ENCODE measurements at regions not wholly inside any gene's neighbourhood (a gene's known extent, or its start where the extent isn't known, plus 50 kb on each side); places are given as distances from the start of the nearest gene placed in this dataset.
A peak's percentile ranks its signal among the peaks of the same experiment; 100 is the strongest.

DNA sequence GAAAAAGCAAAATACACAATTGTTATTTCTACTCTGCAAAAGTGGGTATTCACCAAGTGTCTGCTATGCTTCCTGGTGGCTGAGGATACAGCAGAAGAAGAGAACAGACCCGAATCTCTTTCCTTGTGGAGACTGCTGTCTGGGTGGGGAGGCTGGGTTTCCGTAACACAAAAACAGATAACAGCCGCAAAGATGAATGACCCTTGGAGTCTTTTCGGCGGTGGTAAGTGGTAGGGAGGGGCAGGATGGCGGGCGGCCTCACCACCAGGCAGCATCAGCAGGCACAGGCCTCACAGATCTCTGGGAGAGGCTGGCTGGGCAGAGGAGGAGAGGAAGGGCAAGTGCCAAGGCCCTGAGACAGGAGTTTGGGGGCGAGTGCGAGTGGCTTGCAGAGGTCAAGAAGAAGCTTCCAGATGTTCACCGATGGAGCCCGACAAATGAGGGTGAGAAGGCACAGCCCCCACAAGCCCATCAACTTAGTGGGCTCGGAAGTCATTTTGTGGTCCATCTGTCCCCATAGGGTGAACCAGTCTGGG, 164.2 kb downstream of the RHOU start:
- DNase-seq, result no peak

DNA sequence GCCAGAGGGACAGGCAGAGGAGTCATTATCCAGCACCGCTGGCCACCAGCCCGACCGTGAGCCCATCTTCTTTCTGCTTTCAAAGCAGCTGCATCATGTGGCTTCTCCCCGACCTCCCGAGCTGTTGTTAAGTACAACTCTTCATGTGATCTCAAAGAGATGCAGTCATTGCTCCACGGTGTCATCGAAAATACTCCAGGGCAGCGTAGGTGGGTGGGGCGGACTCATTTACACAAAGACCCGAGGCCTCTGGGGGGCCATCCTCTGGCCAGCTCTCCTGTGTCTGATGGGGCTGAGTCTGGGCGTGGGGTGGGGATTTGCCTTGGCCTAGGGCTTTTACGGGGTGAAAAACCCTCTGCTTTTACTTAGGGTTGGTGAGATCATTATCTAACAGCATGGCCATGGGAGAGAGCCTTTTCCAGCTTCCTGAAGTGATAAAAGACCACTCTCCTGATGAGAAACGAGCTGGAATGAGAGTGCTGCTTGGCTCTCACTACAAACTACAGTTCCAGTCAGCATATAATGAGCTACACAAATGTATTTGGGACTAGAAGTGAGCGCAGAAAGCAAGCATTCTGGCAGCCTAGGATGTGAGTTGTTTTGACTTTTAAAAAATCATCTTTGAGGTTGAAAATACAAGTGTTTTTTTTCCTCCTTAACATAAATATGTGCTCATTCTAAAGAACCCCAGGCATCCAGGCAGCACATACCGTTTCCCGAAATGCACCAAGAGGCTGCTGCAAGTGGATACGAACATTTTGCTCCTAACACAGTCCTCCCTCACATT, 165.0 kb downstream of the RHOU start:
- DNase-seq, result no peak

DNA sequence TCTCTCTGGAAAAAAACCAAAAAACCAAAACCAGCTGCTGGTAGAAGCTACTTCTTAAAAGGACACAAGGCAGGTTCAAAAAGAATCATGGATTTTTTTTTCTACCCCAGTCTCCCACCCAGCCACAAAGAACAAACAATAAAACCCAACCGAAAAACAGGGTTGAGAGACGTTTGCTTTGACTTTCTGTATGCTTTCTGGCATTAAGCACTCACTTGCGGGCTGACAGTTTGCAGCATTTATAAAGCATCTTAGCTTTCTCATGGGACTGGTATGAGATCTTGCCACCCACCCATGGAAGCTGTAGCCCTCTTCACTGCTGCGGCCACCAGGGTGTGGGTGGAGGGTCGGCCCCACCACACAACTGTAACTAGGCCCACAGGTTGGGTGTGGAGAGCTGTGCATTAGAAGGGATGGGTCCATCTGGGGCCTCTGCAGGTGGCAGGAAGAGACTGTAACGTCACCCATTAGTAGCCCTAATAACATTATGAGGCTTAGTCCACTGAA, 165.7 kb downstream of the RHOU start:
- no peak for DNase-seq

DNA sequence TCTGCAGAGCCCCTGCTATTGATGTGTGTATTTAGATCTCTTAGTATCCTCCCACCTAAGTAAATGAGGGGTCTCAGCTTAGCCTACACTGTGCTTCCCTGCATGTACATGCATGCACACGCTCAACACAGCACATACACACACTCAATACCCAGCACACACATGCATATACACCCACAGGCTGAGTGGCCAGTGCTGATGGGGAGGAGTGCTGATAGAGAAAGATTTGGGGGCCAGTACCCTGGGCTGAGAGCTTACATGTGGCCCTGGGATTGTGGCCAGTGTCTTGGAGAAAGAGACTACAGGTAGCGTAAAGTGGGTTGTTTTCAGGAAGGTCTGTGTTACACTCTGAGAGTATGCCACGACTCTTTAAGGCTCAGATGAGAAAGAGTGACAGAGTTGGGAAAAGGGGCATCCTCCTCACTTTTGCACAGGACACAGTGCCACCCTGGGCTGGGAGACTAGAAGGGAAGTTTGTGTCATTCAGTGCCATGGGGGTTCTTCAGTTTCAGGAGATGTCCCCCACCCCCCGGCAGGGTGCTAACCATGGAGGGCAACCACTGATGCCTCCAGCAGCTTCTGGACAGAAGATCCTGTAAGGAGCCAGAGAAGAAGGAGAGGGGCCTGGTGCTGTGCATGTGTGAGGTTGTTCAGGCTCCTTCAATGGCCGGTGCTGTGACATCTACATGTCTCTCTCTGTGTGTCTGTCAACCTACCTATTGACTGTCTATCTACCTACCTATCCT, 166.8 kb downstream of the RHOU start:
- no peak for DNase-seq

DNA sequence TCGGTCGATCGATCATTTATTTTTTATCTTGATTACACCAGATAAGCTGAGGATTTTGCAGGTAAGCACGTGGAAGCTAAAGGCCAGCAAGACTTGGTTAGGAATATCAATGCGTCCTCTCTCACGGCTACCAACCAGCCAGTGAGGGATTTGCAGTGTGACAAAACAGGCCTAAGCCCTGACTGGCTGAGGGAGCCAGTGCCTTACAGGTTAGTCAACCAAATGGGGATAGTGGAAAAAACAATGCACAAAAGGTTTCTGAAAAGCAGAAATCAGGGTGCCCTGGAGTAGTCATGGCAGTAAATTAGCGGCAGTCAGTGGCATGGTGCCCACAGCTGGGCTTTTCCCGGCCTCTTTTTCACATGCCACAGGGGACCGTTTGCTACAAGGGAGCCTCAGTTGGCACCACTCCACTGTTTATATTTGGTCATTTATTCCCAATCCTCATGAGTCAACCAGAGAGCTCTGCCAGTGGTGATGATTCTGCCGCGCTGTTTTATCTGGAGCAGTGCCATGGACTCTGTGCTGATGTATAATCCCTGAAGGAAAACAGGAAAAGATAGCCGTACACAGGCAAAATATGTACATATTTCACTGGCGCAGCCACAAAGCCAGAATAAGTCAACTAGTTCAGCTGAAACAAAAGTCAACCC, 167.6 kb downstream of the RHOU start:
- peak; percentile 85 for DNase-seq

DNA sequence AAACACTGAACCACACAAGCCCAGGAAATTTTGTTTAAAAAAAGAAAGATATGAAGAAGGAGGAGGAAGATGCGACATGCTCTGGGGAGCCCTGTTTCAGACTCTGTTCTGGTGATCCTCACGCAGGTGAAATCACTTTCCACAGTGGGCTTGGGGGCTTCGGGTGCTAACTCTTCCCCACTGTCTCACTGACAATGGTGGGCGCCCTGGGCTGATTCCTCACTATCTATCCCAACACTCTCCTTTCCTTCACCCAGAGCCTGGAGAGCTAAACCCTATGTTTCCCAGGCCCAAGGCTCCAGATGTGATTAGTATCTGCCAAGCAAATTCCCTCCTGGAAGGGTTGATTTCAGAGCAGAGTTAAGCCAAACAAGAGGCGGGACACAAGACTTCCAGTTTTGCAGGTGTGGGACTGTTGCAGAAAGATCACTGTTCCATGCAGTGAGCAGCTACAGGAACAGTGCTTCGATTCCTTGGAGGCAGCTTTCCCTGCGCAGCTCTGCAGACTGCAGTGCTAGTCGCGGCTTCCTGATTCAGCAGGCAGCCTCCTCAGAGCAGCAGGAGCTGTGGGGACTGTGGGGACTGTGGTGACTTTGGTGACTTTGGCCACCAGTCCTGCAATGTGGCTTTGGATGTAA, 168.3 kb downstream of the RHOU start:
- no peak for DNase-seq

DNA sequence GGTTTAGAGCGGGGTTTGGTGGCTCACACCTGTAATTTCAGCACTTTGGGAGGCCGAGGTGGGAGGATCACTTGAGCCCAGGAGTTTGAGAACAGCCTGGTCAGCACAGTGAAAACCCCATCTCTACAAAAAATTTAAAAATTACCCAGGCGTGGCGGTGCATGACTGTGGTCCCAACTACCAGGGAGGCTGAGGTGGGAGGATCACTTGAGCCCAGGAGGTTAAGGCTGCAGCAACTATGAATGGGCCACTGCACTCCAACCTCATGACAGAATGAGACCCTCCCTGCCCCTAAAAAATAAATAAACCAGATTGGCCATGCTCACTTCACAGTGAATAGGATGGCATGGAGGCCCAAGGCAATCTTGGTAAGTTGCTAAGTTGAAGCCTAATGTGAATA, 168.9 kb downstream of the RHOU start:
- DNase-seq, result no peak

DNA sequence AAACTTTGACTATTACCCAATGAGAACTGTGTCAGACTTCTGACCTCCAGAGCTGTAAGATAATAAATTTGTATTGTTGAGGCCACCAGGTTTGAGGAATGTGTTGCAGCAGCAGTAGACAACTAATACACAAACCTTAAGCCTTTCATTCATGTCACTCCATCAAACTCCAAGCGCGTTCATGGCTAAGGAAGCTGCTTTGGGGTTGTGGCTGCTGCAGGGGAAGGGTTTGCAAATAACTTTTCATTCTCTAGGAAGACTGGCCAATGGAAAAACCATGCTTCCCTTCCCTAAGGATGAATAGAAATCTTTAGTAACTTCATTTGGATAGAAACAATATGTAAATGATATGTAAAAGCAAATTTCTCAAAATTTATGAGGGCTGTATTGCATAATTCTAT, 170.4 kb downstream of the RHOU start:
- DNase-seq, result no peak

DNA sequence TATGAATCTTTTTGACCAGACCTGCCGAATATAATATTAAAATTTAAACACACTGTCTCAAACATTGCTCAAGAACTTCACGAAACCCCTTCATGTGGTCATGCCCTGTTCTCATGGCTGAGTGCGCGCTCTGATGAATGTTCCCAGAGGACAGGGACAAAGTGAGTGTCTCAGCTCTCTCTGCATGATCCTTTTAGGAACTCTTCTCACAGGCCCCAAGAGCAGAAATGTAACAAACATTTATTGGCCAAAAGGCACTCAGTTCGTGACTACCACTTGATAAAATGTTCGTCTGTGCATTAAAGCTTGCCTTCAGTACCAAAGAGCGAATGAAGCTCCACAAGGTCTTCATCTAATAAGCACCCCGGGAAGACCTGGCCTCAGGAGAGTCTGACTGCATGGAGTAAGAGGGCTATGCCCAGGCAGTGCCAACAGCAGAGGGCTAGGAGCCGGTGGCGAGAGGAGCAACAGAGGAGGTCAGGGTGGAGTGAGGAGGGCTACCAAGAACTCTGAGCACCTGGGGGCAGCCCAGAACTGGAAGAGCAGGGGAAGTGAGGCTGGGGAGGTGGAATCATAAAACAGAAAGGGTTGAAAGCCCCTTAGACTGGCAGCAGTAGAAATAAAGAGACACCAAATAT, 171.1 kb downstream of the RHOU start:
- no peak for DNase-seq

DNA sequence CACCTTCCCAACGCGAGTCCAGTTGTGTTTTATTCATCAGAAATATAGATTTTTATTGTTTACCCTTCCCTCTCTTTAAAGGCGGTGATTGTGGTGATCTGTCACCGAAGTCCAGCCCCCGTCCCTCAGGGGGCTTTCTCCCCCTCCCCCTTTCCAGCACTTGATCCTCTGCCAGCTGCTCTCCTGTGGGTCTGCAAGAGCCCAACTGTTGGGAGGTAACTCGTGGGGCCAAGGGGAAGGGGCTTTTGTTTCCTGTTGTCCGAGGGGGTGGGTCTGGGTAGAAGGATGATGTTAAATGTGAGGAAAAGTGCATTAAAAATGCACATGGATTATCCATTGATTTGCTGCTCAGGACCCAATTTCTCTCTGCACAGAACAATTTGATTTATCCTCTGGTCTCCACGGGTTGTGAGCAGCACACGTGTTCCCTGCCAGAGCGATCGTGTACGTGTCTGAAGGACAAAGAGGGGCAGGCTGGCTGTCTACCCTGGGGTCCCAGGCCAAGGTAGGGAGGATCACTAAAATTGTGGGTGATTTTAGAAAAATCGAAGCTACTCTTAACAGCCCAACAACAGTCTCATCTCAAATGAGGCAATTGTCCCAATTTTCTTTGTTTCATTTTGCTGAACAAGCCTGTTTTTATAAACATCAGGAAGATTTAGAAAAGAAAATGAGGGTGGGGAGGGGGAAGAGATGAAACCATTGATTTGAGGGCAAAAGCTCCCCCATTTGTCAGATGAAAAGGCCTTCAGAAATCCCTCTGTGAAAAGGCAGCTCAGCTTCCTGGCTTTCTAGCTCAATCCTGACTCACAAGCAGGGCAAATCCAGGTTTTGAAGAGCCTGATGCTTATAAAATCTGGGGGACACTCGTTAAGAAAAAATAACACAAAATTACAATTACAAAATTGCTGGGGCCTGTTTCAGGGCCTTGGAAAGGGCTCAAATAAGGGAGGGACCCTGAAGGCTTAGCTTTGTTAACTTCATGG, 176.2 kb downstream of the RHOU start:
- no peak for DNase-seq

DNA sequence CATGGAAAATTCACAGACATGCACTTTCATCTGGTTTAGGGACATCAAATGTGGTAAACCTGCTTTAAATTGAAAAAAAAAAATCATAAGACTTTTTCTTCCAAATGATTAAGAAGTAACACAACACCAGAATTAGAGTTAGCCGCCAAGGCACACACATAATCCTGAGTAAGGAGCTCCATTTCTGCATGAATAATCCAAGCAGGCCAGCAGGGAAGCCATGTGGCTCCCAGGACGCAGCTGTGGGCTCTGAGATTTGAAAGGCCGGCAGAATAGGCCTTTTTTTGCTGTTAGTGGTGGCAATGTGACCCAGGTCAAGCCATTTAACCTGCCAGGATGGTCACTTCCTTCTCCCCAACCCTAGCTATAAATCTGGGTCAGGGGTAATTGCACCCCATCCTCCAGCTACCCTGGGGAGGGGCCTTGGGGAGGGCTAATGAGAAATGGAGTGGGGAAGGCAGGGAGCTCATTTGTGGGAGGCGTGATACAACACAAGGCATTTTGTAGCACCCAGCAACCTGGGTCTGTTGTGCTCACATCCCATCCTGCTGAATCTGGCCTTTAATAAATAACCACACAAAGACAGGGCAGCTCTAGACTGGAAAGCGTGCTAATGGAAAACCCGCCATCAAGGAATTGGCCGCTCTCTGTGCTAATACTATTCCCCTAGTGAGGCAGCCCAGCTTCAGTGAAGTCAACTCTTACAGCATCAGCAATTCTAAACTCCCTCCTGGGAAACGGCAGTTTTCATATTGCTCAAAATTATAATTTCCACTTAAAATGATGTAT, 178.5 kb downstream of the RHOU start:
- no peak for DNase-seq

DNA sequence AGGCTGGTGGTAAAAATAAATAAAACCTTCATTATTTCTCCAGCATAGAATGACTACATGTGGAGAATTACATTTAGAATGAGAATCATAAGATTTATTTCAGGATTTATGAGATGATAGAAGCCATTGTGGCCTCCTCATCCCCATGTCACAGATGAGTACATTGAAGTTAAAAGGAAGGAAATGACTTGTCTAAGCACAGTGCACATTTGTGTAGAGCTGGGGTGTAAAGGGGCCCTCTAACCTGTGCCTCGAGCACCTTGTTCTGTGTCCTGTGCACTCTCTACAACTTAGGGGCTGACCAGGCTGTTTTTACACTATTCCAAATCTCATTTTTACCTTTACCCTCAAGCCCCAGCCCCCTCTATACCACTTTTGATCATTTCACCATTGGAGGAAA, 179.4 kb downstream of the RHOU start:
- DNase-seq, result no peak

DNA sequence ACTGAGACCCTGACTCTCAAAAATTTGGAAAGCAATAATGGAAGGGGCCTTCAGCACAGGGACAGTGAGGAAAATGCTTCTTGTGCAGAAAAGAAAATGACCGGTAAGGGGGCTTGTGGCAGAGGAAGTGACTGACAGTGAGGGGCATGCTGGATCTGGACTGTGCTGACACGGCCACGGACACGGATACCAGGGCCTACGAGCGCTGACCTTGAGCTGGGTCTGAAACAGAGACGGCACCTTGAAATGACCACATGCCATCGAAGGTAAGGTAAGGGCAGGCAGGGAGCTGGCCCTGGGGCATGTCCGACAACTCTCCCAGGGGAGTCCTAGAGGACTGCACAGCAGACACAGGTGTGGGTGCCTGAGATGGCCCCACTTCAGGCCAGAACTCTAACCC, 182.1 kb downstream of the RHOU start:
- no peak for DNase-seq

DNA sequence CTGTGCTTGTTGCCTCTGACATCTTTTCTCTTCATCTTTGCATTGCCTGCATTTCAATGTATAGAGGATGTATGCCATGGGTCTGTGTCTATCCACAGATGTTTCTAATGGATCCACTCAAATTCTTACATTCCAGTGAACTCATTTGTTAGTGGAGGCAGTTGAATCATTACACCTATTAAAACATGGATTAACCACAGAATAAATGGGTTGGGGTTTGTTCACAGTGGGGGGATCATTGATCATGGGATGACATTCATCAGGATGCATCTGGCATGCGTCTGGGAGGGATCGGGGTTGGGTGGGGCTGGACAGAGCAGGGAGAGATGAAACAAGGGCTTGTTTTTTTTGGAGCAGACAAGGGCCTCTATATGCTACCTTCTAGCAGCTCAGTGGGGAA, 182.5 kb downstream of the RHOU start:
- DNase-seq, result no peak

DNA sequence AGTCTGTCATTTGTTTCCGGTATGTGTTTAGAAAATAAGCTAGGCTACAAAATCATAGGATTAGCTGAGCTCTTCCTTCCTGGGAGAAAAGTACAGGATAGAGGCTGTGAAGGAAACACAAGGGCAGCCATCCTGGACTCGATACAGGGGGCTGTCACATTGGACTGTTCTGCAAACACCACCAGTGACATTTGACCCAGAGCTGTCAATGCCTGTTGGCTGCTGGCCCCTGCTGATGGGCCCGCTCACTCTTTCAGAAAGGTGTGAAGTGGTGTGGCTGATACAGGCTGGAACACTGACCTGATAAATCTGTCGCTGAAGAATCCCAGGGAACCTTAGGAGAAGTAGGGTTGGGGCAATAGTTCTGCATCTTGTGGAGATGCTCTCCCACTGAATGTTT, 183.1 kb downstream of the RHOU start:
- DNase-seq, result no peak

DNA sequence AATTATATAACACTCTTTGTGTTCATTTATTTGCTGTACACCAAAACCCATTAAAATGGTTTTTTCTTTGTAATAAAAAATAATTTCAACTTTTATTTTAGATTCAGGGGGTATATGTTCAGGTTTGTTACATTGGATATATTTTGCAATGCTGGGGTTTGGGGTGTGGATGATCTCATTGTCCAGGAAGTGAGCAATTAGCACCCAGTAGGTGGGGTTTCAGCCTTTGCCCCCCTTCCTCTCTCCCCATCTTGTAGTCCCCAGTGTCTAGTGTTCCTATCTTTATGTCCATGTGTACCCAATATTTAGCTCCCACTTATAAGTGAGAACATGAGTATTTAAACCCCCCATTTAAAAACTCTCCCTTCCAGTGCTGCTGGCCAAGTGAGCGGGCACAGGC, 184.6 kb downstream of the RHOU start:
- no peak for DNase-seq

DNA sequence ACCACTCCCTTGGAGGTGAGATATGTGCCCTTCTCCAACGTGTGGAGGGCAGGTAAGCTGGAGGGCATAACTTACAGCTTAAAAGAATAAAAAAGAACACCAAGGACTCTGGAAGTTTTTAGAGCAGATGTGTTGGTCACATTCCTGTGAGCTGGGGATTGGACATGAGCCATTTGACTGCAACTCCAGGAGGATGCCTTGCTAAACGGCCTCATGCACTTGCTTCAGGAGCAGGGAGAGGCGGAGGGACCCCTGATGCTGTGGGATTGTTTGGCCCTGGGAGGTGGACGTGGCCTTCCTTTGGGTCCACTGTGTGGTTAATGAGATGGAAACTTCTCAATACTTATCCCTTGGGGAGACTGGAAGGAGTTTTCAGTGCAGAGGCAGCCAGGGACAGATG, 185.6 kb downstream of the RHOU start:
- no peak for DNase-seq

DNA sequence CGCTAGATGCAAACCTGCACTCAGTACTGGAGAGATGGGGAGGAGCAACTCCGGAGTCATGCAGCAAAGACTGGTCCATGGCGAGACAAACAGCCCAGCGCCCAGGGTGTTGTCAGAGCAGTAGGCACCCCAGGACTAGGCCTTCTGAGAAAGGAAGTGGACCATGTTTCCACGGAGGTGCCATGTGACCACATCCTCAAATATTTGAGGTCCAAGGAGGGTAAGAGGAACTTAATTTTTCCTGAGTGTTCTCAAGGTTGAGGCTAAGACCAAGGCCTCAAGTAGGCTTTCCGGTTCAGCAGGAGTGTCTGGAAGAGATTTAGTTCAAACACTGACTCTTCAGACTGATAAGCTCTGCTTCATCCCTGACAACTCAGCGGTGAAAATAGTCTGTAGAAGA, 186.2 kb downstream of the RHOU start:
- no peak for DNase-seq

DNA sequence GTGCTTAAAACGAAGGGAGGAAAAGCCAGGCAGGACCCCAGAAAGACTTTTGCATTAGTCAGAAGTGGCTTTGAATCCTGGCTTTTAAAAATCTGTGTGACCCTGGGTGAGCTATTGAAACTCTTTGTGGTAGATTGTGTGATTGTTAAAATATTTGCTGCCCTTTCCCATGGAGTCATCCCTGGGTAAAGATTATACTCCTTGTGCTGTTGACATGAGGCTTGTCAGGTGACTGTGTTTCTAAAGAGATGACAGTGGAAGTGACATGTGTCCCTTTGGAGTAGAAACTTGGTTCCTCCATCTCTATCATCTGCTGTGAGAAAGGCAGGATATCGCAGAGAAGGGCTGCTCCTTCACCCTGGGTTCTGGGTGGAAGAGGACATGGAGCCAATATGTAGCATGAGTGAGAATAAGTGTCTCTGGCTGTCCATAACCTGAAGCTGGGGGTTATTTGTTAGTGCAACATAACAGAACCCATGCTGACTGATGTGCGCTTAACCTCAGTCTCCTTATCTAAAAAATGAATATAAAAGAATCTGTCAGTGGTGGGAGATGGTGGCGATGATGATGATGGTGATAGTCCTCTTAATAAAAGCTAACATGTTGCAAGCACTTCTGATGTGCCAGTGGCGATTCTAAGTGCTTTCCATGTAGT, 187.6 kb downstream of the RHOU start:
- no peak for DNase-seq
